ENCODE measurements at regions not wholly inside any gene's neighbourhood (a gene's known extent, or its start where the extent isn't known, plus 50 kb on each side); places are given as distances from the start of the nearest gene placed in this dataset.
A peak's percentile ranks its signal among the peaks of the same experiment; 100 is the strongest.

- no peaks in the 10 kb centered on the region for H3K9me3 ChIP-seq (replicated peaks; ENCODE audit: control insufficient read depth, low read depth, low read length)
- no peak for DNase-seq
- H3K4me3 ChIP-seq (ENCODE audit: low read length), result peak overlapping the region; percentile 44
- H3K27me3 ChIP-seq (ENCODE audit: control insufficient read depth, insufficient read depth, low read length), result peaks cover 16% of the 10 kb centered on the region
- WGBS (ENCODE audit: insufficient coverage), result no CpG with 5 or more reads among the region's 4 CpGs
- H3K36me3 ChIP-seq (ENCODE audit: control insufficient read depth, insufficient read depth, low read length), result no peaks in the 10 kb centered on the region
- no peaks in the 10 kb centered on the region for H3K4me1 ChIP-seq (ENCODE audit: control insufficient read depth, insufficient read depth, low read length)
- H3K27ac ChIP-seq (ENCODE audit: low read length), result no peak overlapping the region
These were observed 62.8 kb downstream of the NUDT10 start for GRCh38 chrX:51395480-51395809.
